OCI-LY7 (cell line): ENCODE measurements at regions not wholly inside any gene's neighbourhood (a gene's known extent, or its start where the extent isn't known, plus 50 kb on each side); places are given as distances from the start of the nearest gene placed in this dataset.

Source experiments
- CTCF ChIP-seq: fragments of 200-600 bp; sonication (generic); conservative IDR thresholded peaks from 2 replicates; pipeline ENCODE4 v1.5.1; 2014; ENCODE audit warnings: mild to moderate bottlenecking, antibody characterized with exemption, low read length, moderate library complexity, mixed read lengths
- EZH2phosphoT487 ChIP-seq: fragments of 200-600 bp; sonication (generic); IDR thresholded peaks from 2 replicates; pipeline ENCODE4 v1.6.1; 2018; ENCODE audit warnings: low read depth, borderline replicate concordance, mild to moderate bottlenecking, mixed run types, antibody characterized with exemption, low read length, moderate library complexity, mixed read lengths

- TF ChIP-seq CTCF: no peak
- no peak for TF ChIP-seq EZH2phosphoT487
These were observed 199.2 kb upstream of the NEGR1 start for GRCh38 chr1:72481420-72481970.
